WTC11 (cell line): ENCODE measurements at regions not wholly inside any gene's neighbourhood (a gene's known extent, or its start where the extent isn't known, plus 50 kb on each side); places are given as distances from the start of the nearest gene placed in this dataset.

Source experiments
- ATAC-seq: fragments of 200-7000 bp; cut with Tn5 transposase; 2 replicates; pipeline ENCODE4 v1.10.0; 2021; ENCODE audit warnings: mild to moderate bottlenecking, moderate library complexity
- CTCF ChIA-PET: fragments of 300-600 bp; sonication (Branson Sonifier 250); formaldehyde crosslinking; loops from one replicate; lab custom pipeline; 2021; ENCODE audit warnings: antibody characterized with exemption; lab: Charles Lee
- POLR2A ChIA-PET: fragments of 350-600 bp; sonication (Branson Sonifier 250); formaldehyde crosslinking; loops from one replicate; lab custom pipeline; 2021; ENCODE audit warnings: antibody characterized with exemption; lab: Charles Lee
- DNase-seq: peaks from one replicate; pipeline ENCODE4 v3.0.0; 2021; ENCODE audit warnings: low spot score
- H3K27ac Mint-ChIP-seq: 2 replicates; pipeline ENCODE4 v1.8.0; 2021; ENCODE audit warnings: mixed read lengths
- H3K27me3 Mint-ChIP-seq: 2 replicates; pipeline ENCODE4 v1.8.0; 2021; ENCODE audit warnings: low read depth, mild to moderate bottlenecking, moderate library complexity, mixed read lengths
- H3K36me3 Mint-ChIP-seq: 2 replicates; pipeline ENCODE4 v1.8.0; 2021; ENCODE audit warnings: mixed read lengths
- H3K4me1 Mint-ChIP-seq: 2 replicates; pipeline ENCODE4 v1.8.0; 2022; ENCODE audit warnings: mixed read lengths
- H3K4me3 Mint-ChIP-seq: 2 replicates; pipeline ENCODE4 v1.8.0; 2021; ENCODE audit warnings: mild to moderate bottlenecking, moderate library complexity, mixed read lengths
- H3K9me3 Mint-ChIP-seq: 2 replicates; pipeline ENCODE4 v1.8.0; 2021; ENCODE audit warnings: mixed read lengths
- AR ChIP-seq: fragments of 250-450 bp; sonication (Bioruptor Pico); IDR thresholded peaks from 2 replicates; pipeline ENCODE4 v1.9.0; 2021; ENCODE audit warnings: mild to moderate bottlenecking
- ATF3 ChIP-seq: sonication (generic); formaldehyde crosslinking; conservative IDR thresholded peaks from 2 replicates; pipeline ENCODE4 v1.8.1; 2022; ENCODE audit warnings: mild to moderate bottlenecking, missing genetic modification reagents
- ATF6 ChIP-seq: sonication (generic); formaldehyde crosslinking; IDR thresholded peaks from 2 replicates; pipeline ENCODE4 v1.8.1; 2023; ENCODE audit warnings: mild to moderate bottlenecking, missing genetic modification reagents
- CTCF ChIP-seq: fragments of 200-600 bp; IDR thresholded peaks from 2 replicates; pipeline ENCODE4 v1.8.0; 2022; ENCODE audit warnings: antibody characterized with exemption
- FOXK1 ChIP-seq: sonication (generic); formaldehyde crosslinking; IDR thresholded peaks from 2 replicates; pipeline ENCODE4 v1.8.0; 2022; ENCODE audit warnings: mild to moderate bottlenecking, moderate library complexity, missing genetic modification reagents
- HMGA2 ChIP-seq: fragments of 250-450 bp; sonication (Bioruptor Pico); IDR thresholded peaks from 2 replicates; pipeline ENCODE4 v1.4.0; 2021; ENCODE audit warnings: mild to moderate bottlenecking, moderate library complexity
- HMGXB4 ChIP-seq: sonication (generic); formaldehyde crosslinking; IDR thresholded peaks from 2 replicates; pipeline ENCODE4 v1.8.1; 2023; ENCODE audit warnings: mild to moderate bottlenecking, moderate library complexity, missing genetic modification reagents
- KAT7 ChIP-seq: sonication (generic); formaldehyde crosslinking; IDR thresholded peaks from 2 replicates; pipeline ENCODE4 v1.8.1; 2023; ENCODE audit warnings: missing genetic modification reagents, mild to moderate bottlenecking, borderline replicate concordance
- RELA ChIP-seq: sonication (generic); formaldehyde crosslinking; IDR thresholded peaks from 2 replicates; pipeline ENCODE4 v1.8.1; 2022; ENCODE audit warnings: missing genetic modification reagents, mild to moderate bottlenecking, borderline replicate concordance
- SMAD3 ChIP-seq: sonication (generic); formaldehyde crosslinking; IDR thresholded peaks from 2 replicates; pipeline ENCODE4 v1.8.0; 2022; ENCODE audit warnings: missing genetic modification reagents, mild to moderate bottlenecking, borderline replicate concordance
- SMAD4 ChIP-seq: sonication (generic); formaldehyde crosslinking; IDR thresholded peaks from 2 replicates; pipeline ENCODE4 v1.8.0; 2022; ENCODE audit warnings: mild to moderate bottlenecking, missing genetic modification reagents
- SOX15 ChIP-seq: fragments of 250-450 bp; sonication (Bioruptor Pico); IDR thresholded peaks from 2 replicates; pipeline ENCODE4 v1.9.0; 2021; ENCODE audit warnings: mild to moderate bottlenecking
- ZBTB21 ChIP-seq: sonication (generic); formaldehyde crosslinking; IDR thresholded peaks from 2 replicates; pipeline ENCODE4 v1.8.1; 2023; ENCODE audit warnings: mild to moderate bottlenecking, missing genetic modification reagents, borderline replicate concordance
- ZBTB43 ChIP-seq: sonication (generic); formaldehyde crosslinking; IDR thresholded peaks from 2 replicates; pipeline ENCODE4 v1.8.1; 2023; ENCODE audit warnings: mild to moderate bottlenecking, missing genetic modification reagents
- ZNF671 ChIP-seq: fragments of 250-450 bp; sonication (Bioruptor Pico); IDR thresholded peaks from 2 replicates; pipeline ENCODE4 v1.8.0; 2021; ENCODE audit warnings: mild to moderate bottlenecking
- ZSCAN18 ChIP-seq: fragments of 250-450 bp; sonication (Bioruptor Pico); IDR thresholded peaks from 2 replicates; pipeline ENCODE4 v2.1.2; 2022; ENCODE audit warnings: mild to moderate bottlenecking, moderate library complexity

- no peak for TF ChIP-seq ZSCAN18 (CRISPR knock-in tag)
- no peak for TF ChIP-seq ZBTB43 (CRISPR knock-in tag)
- TF ChIP-seq HMGXB4 (CRISPR knock-in tag): no peak
- no peak for TF ChIP-seq CTCF
- TF ChIP-seq FOXK1 (CRISPR knock-in tag): no peak
- TF ChIP-seq KAT7: no peak
- TF ChIP-seq RELA (CRISPR knock-in tag): no peak
- no peak for TF ChIP-seq ATF6 (CRISPR knock-in tag)
- TF ChIP-seq ZNF671: no peak
- no peak for TF ChIP-seq SMAD3
- TF ChIP-seq, all 79 proteins: peak for 0
Measured at GRCh38 chr2:59724746-59725145, 828.7 kb downstream of the BCL11A start (continued).

GRCh38 chr2:59720296-59720866 is 833.1 kb downstream of the BCL11A start:
- TF ChIP-seq ZBTB21: no peak
- no peak for TF ChIP-seq HMGA2 (CRISPR knock-in tag)
- no peak for TF ChIP-seq SOX15 (CRISPR knock-in tag)
- no peak for TF ChIP-seq SMAD4 (CRISPR knock-in tag)
- no peak for TF ChIP-seq ATF3
- no peak for TF ChIP-seq AR (CRISPR knock-in tag)
- TF ChIP-seq FOXK1 (CRISPR knock-in tag): no peak
- TF ChIP-seq, all 79 proteins: peak for 0
- Mint-ChIP-seq H3K4me1 (peaks cover 4% of the 10 kb centered on the region), H3K27ac (no peak overlapping the region), H3K27me3 (no peaks in the 10 kb centered on the region), H3K36me3 (no peaks in the 10 kb centered on the region), H3K4me3 (no peak overlapping the region), H3K9me3 (peaks cover 4% of the 10 kb centered on the region; the same call in 1 of the 2 replicates)
- CTCF ChIA-PET: no interaction called here
- DNase-seq (no peak), ATAC-seq (no peak)
- POLR2A ChIA-PET: no interaction called here
